HG02571 (cell line): ENCODE measurements at regions not wholly inside any gene's neighbourhood (a gene's known extent, or its start where the extent isn't known, plus 50 kb on each side); places are given as distances from the start of the nearest gene placed in this dataset.

Source experiments
- ATAC-seq: cut with Tn5 transposase; IDR thresholded peaks from one replicate; pipeline ENCODE4 v1.9.1; 2021; ENCODE audit warnings: mild to moderate bottlenecking, moderate library complexity; ENCODE audit not compliant: unreplicated experiment

GRCh38 chr19:28520998-28521568 is 691.9 kb downstream of the UQCRFS1 start:
- ATAC-seq, result no peak

DNA sequence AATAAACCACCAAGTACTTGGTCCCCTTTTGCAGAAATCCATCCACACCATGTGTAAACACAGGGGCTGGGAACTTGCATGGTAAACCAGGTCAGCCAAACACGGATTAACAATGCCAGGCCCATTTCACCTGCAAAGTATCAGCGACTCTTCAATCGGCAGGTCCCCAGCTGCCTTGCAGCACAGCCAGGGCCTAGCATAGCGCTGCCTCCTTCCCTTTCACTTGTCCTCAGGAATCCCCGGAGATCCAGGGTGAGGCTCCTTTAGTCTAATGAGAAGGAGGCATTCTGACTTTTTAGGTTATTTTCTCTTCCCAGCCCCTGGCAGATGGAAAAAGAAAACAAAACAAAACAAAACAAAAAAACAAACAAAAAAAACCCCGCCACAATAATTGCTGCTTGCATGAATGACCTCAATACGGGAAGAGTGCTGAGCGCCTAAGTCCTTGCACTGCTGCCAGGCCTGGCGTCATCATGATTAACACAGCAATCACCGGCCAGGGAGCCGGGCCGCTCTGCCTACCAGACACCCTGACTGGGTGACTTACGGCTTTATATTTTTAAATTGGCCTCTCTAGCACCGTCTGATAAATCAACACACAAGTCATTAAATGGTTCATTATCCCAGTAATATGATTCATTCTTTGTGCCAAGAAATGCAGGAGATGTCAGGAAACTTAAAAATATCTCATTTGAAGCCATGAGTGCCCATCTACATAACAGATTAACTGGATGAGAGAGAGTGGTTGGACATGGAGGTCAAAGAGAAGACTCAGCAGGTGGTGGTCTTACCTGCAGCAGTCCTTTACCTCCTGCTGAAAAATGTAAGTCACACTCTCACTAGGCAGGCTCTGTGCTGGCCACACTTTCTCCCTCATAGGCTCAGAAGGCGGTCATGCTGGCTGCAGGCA is 692.7 kb downstream of the UQCRFS1 start:
- no peak for ATAC-seq

DNA sequence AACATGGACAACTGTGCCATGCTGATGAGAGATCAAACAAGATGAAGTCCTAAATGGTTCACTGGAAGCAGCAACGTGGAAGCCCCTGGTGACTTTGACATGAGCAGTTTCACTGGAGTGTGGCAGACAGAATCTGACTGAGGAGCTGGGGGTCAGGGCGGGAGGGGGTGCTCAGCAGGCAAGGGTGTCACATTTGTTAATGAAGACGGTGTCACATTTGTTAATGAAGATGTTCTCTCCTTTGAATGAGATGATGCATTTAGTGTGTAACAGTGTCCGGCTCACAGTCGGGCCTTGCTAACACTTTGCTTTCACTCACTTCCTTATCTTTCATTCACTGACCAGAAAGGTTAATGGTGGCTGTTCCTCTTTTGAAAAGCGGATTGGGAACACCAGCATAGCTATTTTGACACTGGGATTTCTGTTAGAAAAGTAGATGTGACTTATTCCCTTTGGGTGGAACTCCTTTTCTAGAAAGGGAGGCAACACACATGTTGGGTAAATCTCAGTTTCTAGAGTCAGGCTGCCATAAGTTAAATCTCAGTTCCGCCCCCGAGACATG is 693.7 kb downstream of the UQCRFS1 start:
- no peak for ATAC-seq

GRCh38 chr19:28516415-28516872 is 696.5 kb downstream of the UQCRFS1 start:
- ATAC-seq, result no peak

- ATAC-seq, result no peak
These were observed 698.8 kb downstream of the UQCRFS1 start for GRCh38 chr19:28514166-28514565.

DNA sequence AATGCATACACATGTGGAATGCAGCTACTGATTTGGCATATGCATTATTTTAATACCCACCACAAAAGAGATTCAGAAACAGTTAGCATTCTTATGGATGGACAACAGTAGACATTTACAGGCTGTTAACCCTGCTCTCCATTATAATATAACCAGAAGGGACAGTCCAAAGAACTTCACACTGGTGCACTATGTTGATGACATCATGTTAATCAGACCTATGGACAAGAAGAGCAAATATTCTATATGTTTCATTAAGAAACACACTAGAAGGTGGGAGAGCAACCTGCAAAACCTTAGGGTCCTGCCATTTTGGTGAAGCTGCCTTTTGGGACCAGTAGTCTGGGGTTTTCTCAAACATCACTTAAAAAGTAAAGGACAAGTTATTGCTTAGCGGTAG is 701.3 kb downstream of the UQCRFS1 start:
- no peak for ATAC-seq

DNA sequence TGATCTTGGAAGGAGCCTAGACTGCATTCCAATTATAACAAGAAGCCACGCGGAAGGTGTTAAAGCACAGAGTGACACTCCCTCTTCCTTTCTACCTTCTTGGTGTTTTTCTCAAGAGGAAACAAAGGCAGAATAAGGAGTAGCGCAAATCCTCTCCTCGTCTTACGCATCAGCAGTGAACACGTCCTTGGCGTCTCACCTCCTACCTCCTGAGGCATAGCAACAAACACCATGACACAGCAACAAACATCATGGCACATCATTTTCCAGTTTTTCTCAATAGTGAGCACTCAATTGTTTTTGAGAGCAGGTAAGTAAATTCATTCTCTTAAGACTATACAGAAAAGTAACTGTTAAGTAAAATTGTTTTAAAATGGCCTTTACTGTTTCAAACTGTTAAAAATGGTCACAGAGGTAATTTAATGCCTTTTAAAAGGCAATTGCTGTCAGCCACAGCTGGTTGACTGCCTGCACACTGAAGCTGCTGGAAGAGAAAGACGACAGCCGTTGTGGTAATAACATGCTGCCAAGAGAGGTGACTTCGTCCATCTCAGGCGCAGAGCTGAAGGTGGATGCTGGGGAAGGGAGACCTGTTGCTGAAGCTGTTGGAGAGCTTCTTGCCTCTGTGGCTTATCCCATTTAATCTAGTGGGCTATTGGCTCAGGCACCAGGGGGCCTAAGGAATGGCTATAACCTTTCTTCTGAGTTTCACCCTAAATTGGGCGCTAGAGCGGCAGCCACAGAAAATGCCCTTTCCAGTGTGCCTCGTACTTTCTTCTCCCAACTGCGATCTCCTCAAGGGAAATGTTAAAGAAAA is 703.7 kb downstream of the UQCRFS1 start:
- ATAC-seq, result no peak

- ATAC-seq, result no peak
These were observed 704.3 kb downstream of the UQCRFS1 start for GRCh38 chr19:28508666-28509065.

GRCh38 chr19:28505933-28506332 is 707.0 kb downstream of the UQCRFS1 start:
- no peak for ATAC-seq

DNA sequence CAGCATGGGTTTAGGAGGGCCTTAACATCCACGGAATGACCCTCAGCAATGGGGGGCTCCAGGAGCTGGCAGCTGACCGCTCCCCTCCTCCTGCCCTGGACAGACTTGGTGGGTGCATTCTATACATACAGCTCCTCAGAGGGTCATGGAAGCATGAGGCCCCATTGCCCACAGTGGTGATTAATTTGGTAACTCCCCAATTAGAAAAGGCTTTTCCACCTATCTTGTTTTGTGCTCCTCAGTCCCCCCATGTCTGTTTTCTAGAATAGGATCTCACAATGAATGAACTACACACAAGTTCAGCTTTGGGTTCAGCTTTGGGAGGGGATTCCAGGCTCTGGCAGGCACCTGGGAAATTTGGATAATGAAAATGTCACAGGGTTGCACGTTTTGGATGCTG is 707.8 kb downstream of the UQCRFS1 start:
- ATAC-seq, result no peak

GRCh38 chr19:28504727-28505126 is 708.2 kb downstream of the UQCRFS1 start:
- ATAC-seq, result no peak

DNA sequence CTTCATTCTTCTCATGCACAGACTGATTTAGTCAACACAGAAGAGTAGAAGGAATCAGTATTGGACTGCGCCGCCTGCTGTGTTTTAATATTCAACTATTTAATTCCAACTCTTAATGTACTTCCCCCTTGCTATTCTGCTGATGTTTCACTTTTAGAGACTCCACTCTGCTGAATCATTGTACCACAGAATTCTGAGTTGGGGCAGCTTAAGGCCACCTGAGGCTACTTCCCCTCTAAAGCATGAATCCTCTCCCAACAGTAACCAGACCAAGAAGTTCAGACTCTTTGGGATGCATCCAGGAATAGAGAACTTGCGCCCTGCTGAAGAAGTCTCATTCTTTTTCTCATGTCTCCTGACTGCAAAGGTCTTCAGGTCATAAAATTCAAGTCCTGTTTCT is 708.8 kb downstream of the UQCRFS1 start:
- no peak for ATAC-seq

GRCh38 chr19:28502879-28503734 is 709.8 kb downstream of the UQCRFS1 start:
- no peak for ATAC-seq

- no peak for ATAC-seq
These were observed 711.0 kb downstream of the UQCRFS1 start for GRCh38 chr19:28501976-28502375.

DNA sequence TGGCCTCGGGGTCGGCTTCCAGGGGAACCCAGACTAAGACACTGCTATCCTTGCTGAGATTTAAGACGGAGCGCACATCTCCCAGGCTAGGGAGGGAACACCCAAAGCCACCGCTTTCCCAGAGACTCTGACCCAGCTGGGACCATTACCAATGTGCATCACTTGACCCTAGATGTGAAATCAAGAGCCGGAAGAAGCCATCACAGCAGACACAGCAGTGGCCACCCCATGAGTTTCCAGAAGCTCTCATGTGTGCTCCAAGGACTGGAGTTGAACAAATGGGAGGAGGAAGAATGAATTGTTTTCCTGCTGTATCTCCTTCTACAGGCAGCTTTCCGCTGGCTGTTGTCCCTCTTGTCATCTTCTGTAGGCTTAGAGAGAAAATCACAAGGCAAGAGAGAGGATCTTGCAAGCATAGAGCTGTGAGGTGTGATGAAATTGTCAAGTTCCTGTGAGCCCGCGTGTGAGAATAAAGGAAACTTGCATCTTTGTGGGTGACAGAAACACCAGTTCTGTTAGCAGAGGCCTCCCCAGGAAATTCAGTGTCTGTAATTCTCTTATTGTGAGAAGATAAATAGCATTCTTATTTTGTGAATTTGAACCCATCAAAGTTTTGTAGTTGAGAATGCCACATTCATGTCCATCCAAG is 711.8 kb downstream of the UQCRFS1 start:
- ATAC-seq, result no peak

DNA sequence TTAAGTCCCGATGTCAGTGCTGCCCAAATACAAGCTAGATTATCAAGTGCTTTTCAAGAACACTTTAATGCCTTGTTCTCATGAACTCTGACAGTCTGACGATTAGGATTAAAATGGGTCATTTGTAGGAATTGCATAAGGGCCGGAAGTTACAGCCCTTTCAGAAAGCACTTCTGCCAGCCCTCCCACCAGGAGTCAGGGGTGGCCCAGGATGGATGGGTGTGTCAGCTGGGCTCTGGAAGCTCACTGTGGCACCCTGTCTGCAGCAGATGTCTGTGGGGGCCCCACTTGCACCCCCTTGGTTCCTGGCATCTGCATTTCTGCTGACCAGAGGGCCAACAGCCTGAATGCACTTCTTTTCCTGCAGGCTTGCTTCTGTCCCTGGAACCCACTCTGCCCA is 712.7 kb downstream of the UQCRFS1 start:
- ATAC-seq, result no peak

GRCh38 chr19:28498404-28498976 is 714.5 kb downstream of the UQCRFS1 start:
- ATAC-seq, result no peak

GRCh38 chr19:28497887-28498286 is 715.1 kb downstream of the UQCRFS1 start:
- ATAC-seq, result no peak

GRCh38 chr19:28497137-28497536 is 715.8 kb downstream of the UQCRFS1 start:
- no peak for ATAC-seq
